Dendritic cell treated with granulocyte-macrophage colony-stimulating factor and Interleukin-4, amounts not matched to agents 40 ng/mL and 50 ng/mL, for 4 days (primary cell): ENCODE measurements at regions not wholly inside any gene's neighbourhood (a gene's known extent, or its start where the extent isn't known, plus 50 kb on each side); places are given as distances from the start of the nearest gene placed in this dataset.

ENCODE experiments used
- H3K27ac Mint-ChIP-seq: one replicate; pipeline ENCODE4 v1.8.0; 2022; ENCODE audit warnings: mild to moderate bottlenecking, mixed read lengths
- H3K27me3 Mint-ChIP-seq: one replicate; pipeline ENCODE4 v1.8.0; 2022; ENCODE audit warnings: mild to moderate bottlenecking, mixed read lengths
- H3K36me3 Mint-ChIP-seq: one replicate; pipeline ENCODE4 v1.8.0; 2022; ENCODE audit warnings: low read depth, mixed read lengths
- H3K4me1 Mint-ChIP-seq: one replicate; pipeline ENCODE4 v1.8.0; 2022; ENCODE audit warnings: low read depth, mixed read lengths
- H3K4me3 Mint-ChIP-seq: one replicate; pipeline ENCODE4 v1.8.0; 2022; ENCODE audit warnings: mild to moderate bottlenecking, moderate library complexity, mixed read lengths
- H3K9me3 Mint-ChIP-seq: one replicate; pipeline ENCODE4 v1.8.0; 2022; ENCODE audit warnings: mixed read lengths
- intact Hi-C: fragments of 100-400 bp; cut with micrococcal nuclease; formaldehyde crosslinking; loops from one replicate; pipeline ENCODE4 v1.15.0; 2022

- Mint-ChIP-seq H3K27me3 (no peaks in the 10 kb centered on the region), H3K9me3 (peaks cover 54% of the 10 kb centered on the region), H3K4me3 (no peak overlapping the region), H3K4me1 (no peaks in the 10 kb centered on the region), H3K36me3 (no peaks in the 10 kb centered on the region), H3K27ac (no peak overlapping the region)
- intact Hi-C loops, result no loop called here
Observed at GRCh38 chr13:74866101-74866500, 615.9 kb downstream of the TBC1D4 start.

- no peaks in the 10 kb centered on the region for H3K4me1 Mint-ChIP-seq
- H3K4me3 Mint-ChIP-seq, result no peak overlapping the region
- no peak overlapping the region for H3K27ac Mint-ChIP-seq
- H3K9me3 Mint-ChIP-seq, result peaks cover 54% of the 10 kb centered on the region
- no peaks in the 10 kb centered on the region for H3K27me3 Mint-ChIP-seq
- intact Hi-C loops, result no loop called here
- H3K36me3 Mint-ChIP-seq, result no peaks in the 10 kb centered on the region
Observed at GRCh38 chr13:74865656-74866055, 616.3 kb downstream of the TBC1D4 start.

DNA sequence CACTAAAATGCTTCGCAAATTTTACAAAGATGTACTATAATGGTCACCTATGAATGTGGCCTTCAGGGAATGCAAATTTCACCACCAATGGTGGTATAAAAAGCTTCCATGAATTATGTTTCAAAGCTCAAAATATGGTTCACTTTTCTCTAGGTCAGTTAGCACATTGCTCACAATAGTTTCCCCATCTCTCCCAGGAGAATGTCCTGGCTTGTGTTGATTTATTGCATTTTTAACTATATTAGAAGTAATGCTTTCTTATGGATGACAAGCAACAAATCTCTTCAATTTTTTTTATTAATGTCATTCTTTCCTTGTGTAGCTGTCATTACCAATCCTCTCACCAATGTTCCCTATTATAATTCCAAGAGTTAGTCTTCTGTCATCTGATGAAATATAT, 621.2 kb downstream of the TBC1D4 start:
- Mint-ChIP-seq H3K27me3 (no peaks in the 10 kb centered on the region), H3K9me3 (peaks cover 43% of the 10 kb centered on the region), H3K4me1 (no peaks in the 10 kb centered on the region), H3K4me3 (no peak overlapping the region), H3K36me3 (no peaks in the 10 kb centered on the region), H3K27ac (no peak overlapping the region)
- intact Hi-C loops, result no loop called here

- H3K36me3 Mint-ChIP-seq, result no peaks in the 10 kb centered on the region
- no peaks in the 10 kb centered on the region for H3K4me1 Mint-ChIP-seq
- peaks cover 42% of the 10 kb centered on the region for H3K9me3 Mint-ChIP-seq
- intact Hi-C loops, result no loop called here
- no peak overlapping the region for H3K27ac Mint-ChIP-seq
- H3K4me3 Mint-ChIP-seq, result no peak overlapping the region
- no peaks in the 10 kb centered on the region for H3K27me3 Mint-ChIP-seq
Observed at GRCh38 chr13:74850893-74851292, 631.1 kb downstream of the TBC1D4 start.

DNA sequence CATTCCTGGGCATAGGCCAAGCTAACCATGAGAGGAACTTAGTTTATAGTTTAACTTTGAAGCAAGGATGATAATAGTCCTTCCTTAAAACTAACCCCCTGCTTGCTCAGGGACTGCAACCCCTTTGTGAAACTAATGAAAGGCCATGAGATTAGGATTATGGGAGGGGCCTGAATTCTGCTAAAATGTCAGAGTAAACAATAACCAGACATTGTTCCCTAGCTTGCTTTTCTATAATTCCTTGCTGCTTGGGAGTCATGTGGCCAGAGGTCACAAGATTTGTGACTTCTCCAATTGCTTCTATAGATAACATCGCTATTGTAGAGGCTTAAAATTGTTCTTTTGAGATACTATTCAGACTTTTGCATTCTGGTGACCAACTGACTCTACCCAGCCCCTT, 634.0 kb downstream of the TBC1D4 start:
- H3K9me3 Mint-ChIP-seq, result peaks cover 52% of the 10 kb centered on the region
- H3K27me3 Mint-ChIP-seq, result no peaks in the 10 kb centered on the region
- H3K36me3 Mint-ChIP-seq, result no peaks in the 10 kb centered on the region
- intact Hi-C loops, result no loop called here
- no peak overlapping the region for H3K27ac Mint-ChIP-seq
- no peak overlapping the region for H3K4me3 Mint-ChIP-seq
- no peaks in the 10 kb centered on the region for H3K4me1 Mint-ChIP-seq

GRCh38 chr13:74845806-74846205, 636.2 kb downstream of the TBC1D4 start:
- H3K36me3 Mint-ChIP-seq, result no peaks in the 10 kb centered on the region
- no peak overlapping the region for H3K27ac Mint-ChIP-seq
- no peak overlapping the region for H3K4me3 Mint-ChIP-seq
- intact Hi-C loops, result no loop called here
- H3K9me3 Mint-ChIP-seq, result peaks cover 47% of the 10 kb centered on the region
- H3K4me1 Mint-ChIP-seq, result no peaks in the 10 kb centered on the region
- H3K27me3 Mint-ChIP-seq, result no peaks in the 10 kb centered on the region

DNA sequence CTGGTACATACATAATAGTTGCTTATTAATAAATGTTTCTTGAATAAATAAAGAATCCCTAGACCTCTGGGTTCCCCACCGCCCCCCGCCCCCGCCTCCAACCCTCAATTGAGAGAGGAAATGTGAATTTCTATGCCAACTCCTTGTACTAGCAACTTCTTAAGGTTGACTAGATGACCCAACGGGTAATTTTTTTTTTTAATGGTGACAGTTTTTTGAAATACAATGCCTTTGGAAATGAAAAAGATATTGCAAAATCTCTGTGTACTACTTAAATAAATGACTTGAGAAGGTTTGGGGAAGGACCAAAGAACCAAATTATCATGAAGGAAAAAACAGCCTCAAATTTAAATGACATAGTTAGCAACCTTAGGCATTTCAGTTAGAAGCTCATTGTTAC, 640.3 kb downstream of the TBC1D4 start:
- Mint-ChIP-seq H3K4me3 (no peak overlapping the region), H3K27ac (no peak overlapping the region), H3K27me3 (no peaks in the 10 kb centered on the region), H3K9me3 (peaks cover 47% of the 10 kb centered on the region), H3K36me3 (no peaks in the 10 kb centered on the region), H3K4me1 (no peaks in the 10 kb centered on the region)
- intact Hi-C loops, result no loop called here

DNA sequence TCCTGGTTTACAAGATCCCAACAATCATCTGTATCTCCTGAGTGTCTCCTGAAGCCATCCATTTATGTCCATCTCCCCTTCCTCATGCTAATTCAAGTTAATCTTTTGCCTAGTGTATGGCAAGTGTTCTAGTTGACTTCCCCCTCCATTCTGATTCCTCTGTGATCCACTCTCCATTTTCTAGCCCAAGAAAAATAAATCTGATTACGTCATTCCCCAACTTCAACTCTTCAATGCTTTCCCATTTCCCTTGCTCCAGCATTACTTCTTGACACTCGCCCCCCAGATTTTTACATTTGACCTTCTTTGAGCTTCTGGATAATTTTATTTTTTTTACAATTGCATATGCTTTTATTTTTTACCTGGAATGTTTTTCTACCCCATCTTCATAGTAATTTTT, 640.8 kb downstream of the TBC1D4 start:
- Mint-ChIP-seq H3K4me1 (no peaks in the 10 kb centered on the region), H3K27me3 (no peaks in the 10 kb centered on the region), H3K9me3 (peaks cover 49% of the 10 kb centered on the region), H3K36me3 (no peaks in the 10 kb centered on the region), H3K4me3 (no peak overlapping the region), H3K27ac (no peak overlapping the region)
- intact Hi-C loops, result no loop called here

DNA sequence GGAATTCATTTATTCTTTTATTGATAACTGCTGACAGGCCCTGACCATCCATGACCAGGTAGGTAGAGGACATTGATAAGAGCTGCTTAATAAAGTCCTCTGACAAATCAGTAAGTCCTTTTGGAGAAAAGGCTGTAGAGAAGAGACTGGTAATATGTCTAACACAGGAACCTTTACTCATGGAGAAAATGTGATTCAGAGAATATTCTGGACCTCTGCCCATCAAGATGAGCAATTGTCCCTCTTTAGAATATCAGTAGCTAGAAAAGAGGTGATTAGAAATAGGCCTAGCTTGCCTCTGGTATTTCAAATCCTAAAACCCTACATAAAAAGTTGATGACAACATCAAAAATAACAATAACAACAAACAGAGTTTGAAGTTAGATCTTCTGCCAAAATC, 642.3 kb downstream of the TBC1D4 start:
- no peaks in the 10 kb centered on the region for H3K27me3 Mint-ChIP-seq
- no peaks in the 10 kb centered on the region for H3K4me1 Mint-ChIP-seq
- H3K4me3 Mint-ChIP-seq, result no peak overlapping the region
- H3K36me3 Mint-ChIP-seq, result no peaks in the 10 kb centered on the region
- intact Hi-C loops, result no loop called here
- no peak overlapping the region for H3K27ac Mint-ChIP-seq
- peaks cover 46% of the 10 kb centered on the region for H3K9me3 Mint-ChIP-seq

GRCh38 chr13:74838096-74838495, 643.9 kb downstream of the TBC1D4 start:
- Mint-ChIP-seq H3K4me3 (no peak overlapping the region), H3K27me3 (no peaks in the 10 kb centered on the region), H3K4me1 (no peaks in the 10 kb centered on the region), H3K9me3 (peaks cover 35% of the 10 kb centered on the region), H3K27ac (no peak overlapping the region), H3K36me3 (no peaks in the 10 kb centered on the region)
- intact Hi-C loops, result no loop called here

- peaks cover 43% of the 10 kb centered on the region for H3K9me3 Mint-ChIP-seq
- H3K4me3 Mint-ChIP-seq, result no peak overlapping the region
- H3K36me3 Mint-ChIP-seq, result no peaks in the 10 kb centered on the region
- intact Hi-C loops, result no loop called here
- no peaks in the 10 kb centered on the region for H3K27me3 Mint-ChIP-seq
- no peak overlapping the region for H3K27ac Mint-ChIP-seq
- no peaks in the 10 kb centered on the region for H3K4me1 Mint-ChIP-seq
Observed at GRCh38 chr13:74836628-74837027, 645.3 kb downstream of the TBC1D4 start.

DNA sequence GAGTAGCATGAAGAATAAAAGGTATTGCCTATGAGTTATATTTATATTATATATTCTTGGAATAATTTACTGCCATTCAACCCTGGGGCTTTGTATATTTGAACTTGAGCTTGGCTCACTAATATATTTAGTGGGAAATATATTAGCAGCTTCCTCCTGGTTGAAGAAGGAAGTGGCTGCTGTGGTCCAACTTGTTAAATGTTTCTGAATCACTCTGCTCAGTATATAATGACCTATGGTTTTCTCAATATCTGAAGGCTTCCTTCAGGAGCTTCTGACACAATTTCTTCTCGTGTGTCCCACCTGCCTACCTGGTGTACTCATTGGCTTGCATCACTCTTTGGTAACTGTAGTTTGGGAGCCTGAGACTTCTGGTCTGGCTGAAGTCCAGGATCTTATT, 646.4 kb downstream of the TBC1D4 start:
- Mint-ChIP-seq H3K36me3 (no peaks in the 10 kb centered on the region), H3K27ac (no peak overlapping the region), H3K4me1 (no peaks in the 10 kb centered on the region), H3K27me3 (no peaks in the 10 kb centered on the region), H3K4me3 (no peak overlapping the region), H3K9me3 (peaks cover 39% of the 10 kb centered on the region)
- intact Hi-C loops, result no loop called here

GRCh38 chr13:74825938-74826246, 656.1 kb downstream of the TBC1D4 start:
- no peaks in the 10 kb centered on the region for H3K36me3 Mint-ChIP-seq
- no peak overlapping the region for H3K4me3 Mint-ChIP-seq
- intact Hi-C loops, result no loop called here
- no peaks in the 10 kb centered on the region for H3K27me3 Mint-ChIP-seq
- H3K27ac Mint-ChIP-seq, result no peak overlapping the region
- H3K9me3 Mint-ChIP-seq, result peaks cover 6% of the 10 kb centered on the region
- no peaks in the 10 kb centered on the region for H3K4me1 Mint-ChIP-seq

- H3K36me3 Mint-ChIP-seq, result no peaks in the 10 kb centered on the region
- no peak overlapping the region for H3K27ac Mint-ChIP-seq
- H3K9me3 Mint-ChIP-seq, result peaks cover 9% of the 10 kb centered on the region
- no peaks in the 10 kb centered on the region for H3K27me3 Mint-ChIP-seq
- intact Hi-C loops, result no loop called here
- H3K4me1 Mint-ChIP-seq, result no peaks in the 10 kb centered on the region
- no peak overlapping the region for H3K4me3 Mint-ChIP-seq
Observed at GRCh38 chr13:74825152-74825937, 656.6 kb downstream of the TBC1D4 start.

DNA sequence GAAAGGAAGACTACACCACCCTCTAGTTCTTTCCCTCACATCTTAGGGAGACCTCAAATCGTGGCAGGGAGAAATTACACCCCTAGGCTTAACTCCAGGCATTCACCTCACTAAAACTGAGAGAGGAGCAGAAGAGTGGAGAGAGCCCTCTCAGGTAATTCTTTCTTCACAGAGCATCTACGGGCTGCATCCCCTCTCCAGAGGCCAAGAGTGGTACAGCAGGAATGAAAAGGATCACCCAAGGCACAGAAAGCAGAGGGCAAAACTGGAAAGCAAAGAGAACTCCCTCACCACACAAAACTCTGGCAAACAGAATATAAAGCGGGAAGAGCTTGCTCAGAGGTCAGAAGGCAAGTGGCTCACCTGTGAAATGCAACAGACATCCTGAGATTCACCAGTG, 661.2 kb downstream of the TBC1D4 start:
- intact Hi-C loops, result no loop called here
- H3K4me3 Mint-ChIP-seq, result no peak overlapping the region
- H3K9me3 Mint-ChIP-seq, result peaks cover 18% of the 10 kb centered on the region
- no peak overlapping the region for H3K27ac Mint-ChIP-seq
- H3K4me1 Mint-ChIP-seq, result no peaks in the 10 kb centered on the region
- H3K36me3 Mint-ChIP-seq, result no peaks in the 10 kb centered on the region
- H3K27me3 Mint-ChIP-seq, result no peaks in the 10 kb centered on the region
